Thymus (tissue), 11 donors: ENCODE measurements at regions not wholly inside any gene's neighbourhood (a gene's known extent, or its start where the extent isn't known, plus 50 kb on each side); places are given as distances from the start of the nearest gene placed in this dataset.

Source experiments
- DNase-seq, 9 donors: peaks; one replicate each; pipeline ENCODE4 v3.0.0-alpha.2; 2013; ENCODE audit warnings: low spot score in 9 of 9, low read depth in 6 of 9, missing footprints in 1 of 9
- H3K27ac ChIP-seq, 2 donors: one replicate each; pipeline ENCODE4 v1.5.1; 2013; ENCODE audit warnings: control low read depth in 1 of 2, low read depth in 1 of 2, low read length in 1 of 2, mild to moderate bottlenecking in 1 of 2, moderate library complexity in 1 of 2
- H3K27me3 ChIP-seq, 2 donors: one replicate each; pipeline ENCODE4 v1.5.1; 2013; ENCODE audit warnings: low read length in 1 of 2; ENCODE audit not compliant: control insufficient read depth in 2 of 2, insufficient read depth in 1 of 2
- H3K36me3 ChIP-seq, 2 donors: one replicate each; pipeline ENCODE4 v1.5.1; 2013; ENCODE audit warnings: low read length in 1 of 2, mild to moderate bottlenecking in 1 of 2, moderate library complexity in 1 of 2; ENCODE audit not compliant: control insufficient read depth in 2 of 2, insufficient read depth in 2 of 2
- H3K4me1 ChIP-seq, 2 donors: one replicate each; pipeline ENCODE4 v1.5.1; 2013; ENCODE audit warnings: low read length in 2 of 2; ENCODE audit not compliant: control insufficient read depth in 2 of 2, insufficient read depth in 2 of 2
- H3K4me3 ChIP-seq, 2 donors: one replicate each; pipeline ENCODE4 v1.5.1; 2013; ENCODE audit warnings: low read length in 2 of 2, control low read depth in 1 of 2, mild to moderate bottlenecking in 1 of 2
- H3K9me3 ChIP-seq, 2 donors: one replicate each; pipeline ENCODE4 v1.5.1; 2013; ENCODE audit warnings: low read length in 1 of 2, mild to moderate bottlenecking in 1 of 2; ENCODE audit not compliant: control insufficient read depth in 2 of 2, insufficient read depth in 1 of 2
- WGBS: extraction: QIAGEN DNeasy Blood & Tissue Kit; methylation state at CpG from one replicate; pipeline ENCODE4 v1.1.7; 2013; 5-methylcytosine and 5-hydroxymethylcytosine counted together
- donor health status: healthy.

GRCh38 chr4:104860238-104861123, 286.2 kb upstream of the TET2 start:
- WGBS, result 45% methylated on average over 4 of the region's 4 CpGs
- Histone ChIP-seq H3K9me3 (no peaks in the 10 kb centered on the region), H3K4me3 (no peak overlapping the region), H3K27me3 (no peaks in the 10 kb centered on the region), H3K4me1 (no peaks in the 10 kb centered on the region), H3K36me3 (no peaks in the 10 kb centered on the region), H3K27ac (no peak overlapping the region)
- DNase-seq, result peak; percentile 16 to 78 (median 37)

GRCh38 chr4:104866809-104867208, 279.9 kb upstream of the TET2 start:
- WGBS, result 95% methylated on average over 4 of the region's 4 CpGs
- Histone ChIP-seq H3K4me3 (no peak overlapping the region), H3K27ac (no peak overlapping the region), H3K4me1 (no peaks in the 10 kb centered on the region), H3K27me3 (no peaks in the 10 kb centered on the region), H3K36me3 (no peaks in the 10 kb centered on the region), H3K9me3 (no peaks in the 10 kb centered on the region)
- no peak for DNase-seq

GRCh38 chr4:104868533-104868932, 278.1 kb upstream of the TET2 start:
- no peaks in the 10 kb centered on the region for H3K36me3 ChIP-seq
- no peak for DNase-seq
- H3K27ac ChIP-seq, result no peak overlapping the region
- no peaks in the 10 kb centered on the region for H3K27me3 ChIP-seq
- H3K4me3 ChIP-seq, result no peak overlapping the region
- H3K9me3 ChIP-seq, result no peaks in the 10 kb centered on the region
- no peaks in the 10 kb centered on the region for H3K4me1 ChIP-seq

GRCh38 chr4:104868958-104869357, 277.7 kb upstream of the TET2 start:
- Histone ChIP-seq H3K27ac (no peak overlapping the region), H3K9me3 (no peaks in the 10 kb centered on the region), H3K36me3 (no peaks in the 10 kb centered on the region), H3K4me3 (no peak overlapping the region), H3K4me1 (no peaks in the 10 kb centered on the region), H3K27me3 (no peaks in the 10 kb centered on the region)
- DNase-seq, result no peak
- 94% methylated on average over 2 of the region's 2 CpGs for whole genome bisulfite sequencing

- Histone ChIP-seq H3K9me3 (no peaks in the 10 kb centered on the region), H3K4me3 (no peak overlapping the region), H3K36me3 (no peaks in the 10 kb centered on the region), H3K27me3 (no peaks in the 10 kb centered on the region), H3K27ac (no peak overlapping the region), H3K4me1 (no peaks in the 10 kb centered on the region)
- DNase-seq, result no peak
- 99% methylated on average over 1 of the region's 1 CpG for WGBS
Measured at GRCh38 chr4:104869831-104870230, 276.8 kb upstream of the TET2 start.

- Histone ChIP-seq H3K9me3 (no peaks in the 10 kb centered on the region), H3K4me3 (no peak overlapping the region), H3K27me3 (no peaks in the 10 kb centered on the region), H3K4me1 (no peaks in the 10 kb centered on the region), H3K27ac (no peak overlapping the region), H3K36me3 (no peaks in the 10 kb centered on the region)
- DNase-seq, result peak in 1 of 9 donors; percentile 7
- 52% methylated on average over 2 of the region's 2 CpGs for WGBS
Measured at GRCh38 chr4:104870495-104871233, 276.0 kb upstream of the TET2 start.

- DNase-seq, result no peak
- no peaks in the 10 kb centered on the region for H3K4me1 ChIP-seq
- H3K36me3 ChIP-seq, result no peaks in the 10 kb centered on the region
- no peaks in the 10 kb centered on the region for H3K9me3 ChIP-seq
- no peak overlapping the region for H3K27ac ChIP-seq
- no peaks in the 10 kb centered on the region for H3K27me3 ChIP-seq
- H3K4me3 ChIP-seq, result no peak overlapping the region
Measured at GRCh38 chr4:104878936-104879335, 267.7 kb upstream of the TET2 start.

GRCh38 chr4:104879367-104879766, 267.3 kb upstream of the TET2 start:
- Histone ChIP-seq H3K27me3 (no peaks in the 10 kb centered on the region), H3K4me3 (no peak overlapping the region), H3K36me3 (no peaks in the 10 kb centered on the region), H3K9me3 (no peaks in the 10 kb centered on the region), H3K27ac (no peak overlapping the region), H3K4me1 (no peaks in the 10 kb centered on the region)
- no peak for DNase-seq
- WGBS, result 17% methylated on average over 4 of the region's 4 CpGs

GRCh38 chr4:104879854-104880253, 266.8 kb upstream of the TET2 start:
- Histone ChIP-seq H3K9me3 (no peaks in the 10 kb centered on the region), H3K4me3 (no peak overlapping the region), H3K36me3 (no peaks in the 10 kb centered on the region), H3K27me3 (no peaks in the 10 kb centered on the region), H3K27ac (no peak overlapping the region), H3K4me1 (no peaks in the 10 kb centered on the region)
- DNase-seq, result no peak
- 96% methylated on average over 2 of the region's 2 CpGs for WGBS
